ENCODE measurements at regions not wholly inside any gene's neighbourhood (a gene's known extent, or its start where the extent isn't known, plus 50 kb on each side); places are given as distances from the start of the nearest gene placed in this dataset.

- DNase-seq (ENCODE audit: low spot score): no peak
These were observed 311.8 kb downstream of the TOX3 start for GRCh38 chr16:52235186-52235585.

- DNase-seq (ENCODE audit: low spot score): no peak
These were observed 312.3 kb downstream of the TOX3 start for GRCh38 chr16:52234626-52235025.

- no peak for DNase-seq (ENCODE audit: low spot score)
These were observed 317.5 kb downstream of the TOX3 start for GRCh38 chr16:52229471-52229870.

GRCh38 chr16:52227851-52228250 lies 319.1 kb downstream of the TOX3 start:
- DNase-seq (ENCODE audit: low spot score): no peak

GRCh38 chr16:52212841-52213240 lies 334.1 kb downstream of the TOX3 start:
- no peak for DNase-seq (ENCODE audit: low spot score)

- no peak for DNase-seq (ENCODE audit: low spot score)
These were observed 337.7 kb downstream of the TOX3 start for GRCh38 chr16:52209227-52209626.

- no peak for DNase-seq (ENCODE audit: low spot score)
These were observed 343.8 kb downstream of the TOX3 start for GRCh38 chr16:52203096-52203495.

GRCh38 chr16:52193441-52193840 lies 353.5 kb downstream of the TOX3 start:
- no peak for DNase-seq (ENCODE audit: low spot score)

GRCh38 chr16:52191531-52192134 lies 355.3 kb downstream of the TOX3 start:
- peak; percentile 57 for DNase-seq (ENCODE audit: low spot score)

- DNase-seq (ENCODE audit: low spot score): no peak
These were observed 362.6 kb downstream of the TOX3 start for GRCh38 chr16:52184336-52184735.

- no peak for DNase-seq (ENCODE audit: low spot score)
These were observed 364.1 kb downstream of the TOX3 start for GRCh38 chr16:52182840-52183239.

GRCh38 chr16:52174168-52174567 lies 372.8 kb downstream of the TOX3 start:
- no peak for DNase-seq (ENCODE audit: low spot score)

- no peak for DNase-seq (ENCODE audit: low spot score)
These were observed 375.5 kb downstream of the TOX3 start for GRCh38 chr16:52171481-52171880.

GRCh38 chr16:52167328-52167727 lies 379.6 kb downstream of the TOX3 start:
- DNase-seq (ENCODE audit: low spot score): no peak

- no peak for DNase-seq (ENCODE audit: low spot score)
These were observed 381.0 kb downstream of the TOX3 start for GRCh38 chr16:52165961-52166360.

GRCh38 chr16:52149003-52149402 lies 397.9 kb downstream of the TOX3 start:
- DNase-seq (ENCODE audit: low spot score): no peak

- DNase-seq (ENCODE audit: low spot score): no peak
These were observed 405.1 kb downstream of the TOX3 start for GRCh38 chr16:52141871-52142270.

- no peak for DNase-seq (ENCODE audit: low spot score)
These were observed 418.6 kb downstream of the TOX3 start for GRCh38 chr16:52128361-52128760.

- DNase-seq (ENCODE audit: low spot score): no peak
These were observed 423.1 kb downstream of the TOX3 start for GRCh38 chr16:52123842-52124241.

- DNase-seq (ENCODE audit: low spot score): no peak
These were observed 423.7 kb downstream of the TOX3 start for GRCh38 chr16:52123061-52123839.

- no peak for DNase-seq (ENCODE audit: low spot score)
These were observed 429.8 kb downstream of the TOX3 start for GRCh38 chr16:52117171-52117570.

GRCh38 chr16:52114379-52114778 lies 432.6 kb downstream of the TOX3 start:
- no peak for DNase-seq (ENCODE audit: low spot score)

- no peak for DNase-seq (ENCODE audit: low spot score)
These were observed 433.3 kb downstream of the TOX3 start for GRCh38 chr16:52113533-52114183.
